ENCODE measurements at regions not wholly inside any gene's neighbourhood (a gene's known extent, or its start where the extent isn't known, plus 50 kb on each side); places are given as distances from the start of the nearest gene placed in this dataset.

- H3K27ac ChIP-seq: no peak overlapping the region
- intact Hi-C loops (cut with DNase I): no loop called here
- H3K4me1 ChIP-seq (ENCODE audit: insufficient read depth): peaks cover 18% of the 10 kb centered on the region
- TF ChIP-seq, protein P1, sequence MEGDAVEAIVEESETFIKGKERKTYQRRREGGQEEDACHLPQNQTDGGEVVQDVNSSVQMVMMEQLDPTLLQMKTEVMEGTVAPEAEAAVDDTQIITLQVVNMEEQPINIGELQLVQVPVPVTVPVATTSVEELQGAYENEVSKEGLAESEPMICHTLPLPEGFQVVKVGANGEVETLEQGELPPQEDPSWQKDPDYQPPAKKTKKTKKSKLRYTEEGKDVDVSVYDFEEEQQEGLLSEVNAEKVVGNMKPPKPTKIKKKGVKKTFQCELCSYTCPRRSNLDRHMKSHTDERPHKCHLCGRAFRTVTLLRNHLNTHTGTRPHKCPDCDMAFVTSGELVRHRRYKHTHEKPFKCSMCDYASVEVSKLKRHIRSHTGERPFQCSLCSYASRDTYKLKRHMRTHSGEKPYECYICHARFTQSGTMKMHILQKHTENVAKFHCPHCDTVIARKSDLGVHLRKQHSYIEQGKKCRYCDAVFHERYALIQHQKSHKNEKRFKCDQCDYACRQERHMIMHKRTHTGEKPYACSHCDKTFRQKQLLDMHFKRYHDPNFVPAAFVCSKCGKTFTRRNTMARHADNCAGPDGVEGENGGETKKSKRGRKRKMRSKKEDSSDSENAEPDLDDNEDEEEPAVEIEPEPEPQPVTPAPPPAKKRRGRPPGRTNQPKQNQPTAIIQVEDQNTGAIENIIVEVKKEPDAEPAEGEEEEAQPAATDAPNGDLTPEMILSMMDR (IDR thresholded peaks at IDR 0.05): no peak
- TF ChIP-seq EP300 (IDR thresholded peaks at IDR 0.05) (no peak), POLR2A (IDR thresholded peaks at IDR 0.05) (no peak)
- no peaks in the 10 kb centered on the region for H3K9me3 ChIP-seq
- H3K36me3 ChIP-seq: no peaks in the 10 kb centered on the region
- WGBS, 3 donors: 68 to 73% (median 69%) methylated on average over 10 of the region's 10 CpGs
- no peaks in the 10 kb centered on the region for H3K27me3 ChIP-seq
- DNase-seq: no peak
- H3K4me3 ChIP-seq: no peak overlapping the region
Measured at GRCh38 chr10:28810057-28810870, 132.9 kb downstream of the BAMBI start.

DNA sequence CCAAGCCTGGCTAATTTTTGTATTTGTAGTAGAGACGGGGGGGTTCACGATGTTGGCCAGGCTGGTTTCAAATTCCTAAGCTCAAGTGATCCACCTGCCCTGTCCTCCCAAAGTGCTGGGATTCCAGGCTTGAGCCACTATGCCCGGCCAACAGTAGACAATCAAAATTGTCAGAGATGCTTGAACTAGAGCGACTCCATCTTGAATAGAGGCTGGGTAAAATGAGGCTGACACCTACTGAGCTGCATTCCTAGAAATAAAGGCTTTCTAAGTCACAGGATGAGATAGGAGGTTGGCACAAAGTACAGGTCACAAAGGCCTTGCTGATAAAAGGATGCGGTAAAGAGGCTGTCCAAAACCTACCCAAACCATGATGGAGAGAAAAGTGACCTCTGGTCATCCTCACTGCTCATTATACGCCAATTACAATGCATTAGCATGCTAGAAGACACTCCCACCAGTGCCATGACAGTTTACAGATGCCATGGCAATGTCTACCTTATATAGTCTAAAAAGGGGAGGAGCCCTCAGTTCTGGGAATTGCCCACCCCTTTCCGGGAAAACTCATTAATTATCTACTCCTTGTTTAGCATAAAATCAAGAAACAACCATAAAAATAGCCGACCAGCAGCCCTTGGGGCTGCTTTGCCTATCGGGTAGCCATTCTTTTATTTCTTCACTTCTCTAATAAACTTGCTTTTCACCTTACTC is 134.5 kb downstream of the BAMBI start:
- intact Hi-C loops (cut with DNase I): no loop called here
- no peak for DNase-seq

DNA sequence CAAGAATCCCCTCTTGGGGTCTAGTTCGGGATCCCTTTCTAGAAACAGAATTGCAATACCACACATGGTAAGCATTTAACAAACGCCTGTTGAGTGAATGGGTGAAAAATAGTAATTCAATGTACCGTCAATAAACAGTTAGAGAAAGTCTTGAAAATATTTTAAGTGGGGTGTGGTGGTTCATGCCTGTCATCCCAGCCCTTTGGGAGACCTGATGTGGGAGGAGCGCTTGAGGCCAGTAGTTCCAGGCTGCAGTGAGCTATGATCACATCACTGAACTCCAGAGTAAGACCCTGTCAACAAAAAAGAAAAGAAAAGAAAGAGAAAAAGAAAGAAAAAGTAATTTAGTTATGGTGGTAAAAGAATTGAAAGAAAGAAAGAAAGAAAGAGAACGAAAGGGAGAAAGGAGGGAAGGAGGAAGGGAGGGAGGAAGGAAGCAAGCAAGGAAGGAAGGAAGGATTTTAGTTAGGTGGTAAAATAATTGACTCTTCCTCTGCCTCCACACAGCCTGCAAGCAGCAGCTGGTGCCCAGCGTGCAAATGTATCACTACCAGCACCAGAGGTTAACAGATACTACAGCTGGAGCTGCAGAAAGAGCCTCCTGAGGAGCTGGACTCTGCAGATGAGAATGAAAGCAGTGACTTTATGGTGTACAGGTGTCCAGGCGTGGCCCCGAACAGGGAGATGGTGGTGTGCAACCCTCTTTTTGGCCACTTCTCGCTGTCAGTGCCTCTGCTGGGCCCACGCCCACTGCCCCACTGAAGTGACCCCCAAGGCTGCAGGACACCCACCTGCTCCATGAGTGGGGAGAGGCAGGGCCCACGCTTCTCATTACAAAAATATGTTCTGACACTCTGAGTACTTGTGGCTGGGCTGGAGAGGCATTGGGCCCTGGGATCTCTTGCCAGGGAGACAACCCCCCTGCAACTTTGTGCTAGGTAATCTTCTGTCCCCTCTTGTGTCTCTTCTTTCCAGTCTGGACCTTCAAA is 135.4 kb downstream of the BAMBI start:
- H3K27ac ChIP-seq: no peak overlapping the region
- TF ChIP-seq POLR2A (IDR thresholded peaks at IDR 0.05): no peak
- TF ChIP-seq EP300 (IDR thresholded peaks at IDR 0.05): no peak
- TF ChIP-seq, protein P1 (IDR thresholded peaks at IDR 0.05): no peak
- intact Hi-C loops (cut with DNase I): no loop called here
- H3K9me3 ChIP-seq: no peaks in the 10 kb centered on the region
- WGBS, 3 donors: 67 to 70% (median 69%) methylated on average over 11 of the region's 11 CpGs
- no peak for DNase-seq
- H3K27me3 ChIP-seq: no peaks in the 10 kb centered on the region
- H3K4me1 ChIP-seq (ENCODE audit: insufficient read depth): peaks cover 12% of the 10 kb centered on the region
- no peak overlapping the region for H3K4me3 ChIP-seq
- no peaks in the 10 kb centered on the region for H3K36me3 ChIP-seq

More for the DNA sequence above, 134.5 kb downstream of the BAMBI start:
- no peak overlapping the region for H3K4me3 ChIP-seq
- 83 to 84% (median 83%) methylated on average over 9 of the region's 9 CpGs for WGBS, 3 donors
- peaks cover 12% of the 10 kb centered on the region for H3K4me1 ChIP-seq (ENCODE audit: insufficient read depth)
- no peaks in the 10 kb centered on the region for H3K27me3 ChIP-seq
- H3K9me3 ChIP-seq: no peaks in the 10 kb centered on the region
- no peaks in the 10 kb centered on the region for H3K36me3 ChIP-seq
- TF ChIP-seq EP300 (IDR thresholded peaks at IDR 0.05): no peak
- TF ChIP-seq, protein P1 (IDR thresholded peaks at IDR 0.05): no peak
- no peak for TF ChIP-seq POLR2A (IDR thresholded peaks at IDR 0.05)
- no peak overlapping the region for H3K27ac ChIP-seq

DNA sequence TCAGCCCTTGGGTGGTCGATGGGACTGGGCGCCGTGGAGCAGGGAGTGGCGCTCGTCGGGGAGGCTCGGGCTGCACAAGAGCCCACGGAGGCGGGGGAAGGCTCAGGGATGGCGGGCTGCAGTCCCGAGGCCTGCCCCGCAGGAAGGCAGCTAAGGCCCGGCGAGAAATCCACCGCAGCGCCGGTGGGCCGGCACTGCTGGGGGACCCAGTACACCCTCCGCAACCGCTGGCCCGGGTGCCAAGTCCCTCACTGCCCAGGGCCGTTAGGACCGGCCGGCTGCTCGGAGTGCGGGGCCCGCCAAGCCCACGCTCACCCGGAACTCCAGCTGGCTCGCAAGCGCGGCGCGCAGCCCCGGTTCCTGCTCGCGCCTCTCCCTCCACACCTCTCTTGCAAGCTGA is 138.4 kb downstream of the BAMBI start:
- peaks cover under 1% of the 10 kb centered on the region for H3K4me1 ChIP-seq (ENCODE audit: insufficient read depth)
- no peak overlapping the region for H3K4me3 ChIP-seq
- 96 to 98% (median 98%) methylated on average over 37 of the region's 37 CpGs for WGBS, 3 donors
- DNase-seq: no peak
- TF ChIP-seq POLR2A (IDR thresholded peaks at IDR 0.05): no peak
- TF ChIP-seq, protein P1 (IDR thresholded peaks at IDR 0.05): no peak
- TF ChIP-seq EP300 (IDR thresholded peaks at IDR 0.05): no peak
- no peaks in the 10 kb centered on the region for H3K9me3 ChIP-seq
- intact Hi-C loops (cut with DNase I): no loop called here
- H3K36me3 ChIP-seq: no peaks in the 10 kb centered on the region
- H3K27ac ChIP-seq: no peak overlapping the region
- no peaks in the 10 kb centered on the region for H3K27me3 ChIP-seq
